ENCODE measurements at regions not wholly inside any gene's neighbourhood (a gene's known extent, or its start where the extent isn't known, plus 50 kb on each side); places are given as distances from the start of the nearest gene placed in this dataset.

GRCh38 chr5:143758750-143759149, 53.2 kb upstream of the HMHB1 start:
- no peaks in the 10 kb centered on the region for H3K9me3 ChIP-seq
- DNase-seq = no peak
- TF ChIP-seq POLR2AphosphoS5 (IDR thresholded peaks at IDR 0.05) (no peak), POLR2A (IDR thresholded peaks at IDR 0.05) (no peak)
- TF ChIP-seq, protein P1, sequence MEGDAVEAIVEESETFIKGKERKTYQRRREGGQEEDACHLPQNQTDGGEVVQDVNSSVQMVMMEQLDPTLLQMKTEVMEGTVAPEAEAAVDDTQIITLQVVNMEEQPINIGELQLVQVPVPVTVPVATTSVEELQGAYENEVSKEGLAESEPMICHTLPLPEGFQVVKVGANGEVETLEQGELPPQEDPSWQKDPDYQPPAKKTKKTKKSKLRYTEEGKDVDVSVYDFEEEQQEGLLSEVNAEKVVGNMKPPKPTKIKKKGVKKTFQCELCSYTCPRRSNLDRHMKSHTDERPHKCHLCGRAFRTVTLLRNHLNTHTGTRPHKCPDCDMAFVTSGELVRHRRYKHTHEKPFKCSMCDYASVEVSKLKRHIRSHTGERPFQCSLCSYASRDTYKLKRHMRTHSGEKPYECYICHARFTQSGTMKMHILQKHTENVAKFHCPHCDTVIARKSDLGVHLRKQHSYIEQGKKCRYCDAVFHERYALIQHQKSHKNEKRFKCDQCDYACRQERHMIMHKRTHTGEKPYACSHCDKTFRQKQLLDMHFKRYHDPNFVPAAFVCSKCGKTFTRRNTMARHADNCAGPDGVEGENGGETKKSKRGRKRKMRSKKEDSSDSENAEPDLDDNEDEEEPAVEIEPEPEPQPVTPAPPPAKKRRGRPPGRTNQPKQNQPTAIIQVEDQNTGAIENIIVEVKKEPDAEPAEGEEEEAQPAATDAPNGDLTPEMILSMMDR (IDR thresholded peaks at IDR 0.05 in 8 of 11, conservative IDR thresholded peaks at IDR 0.05 in 3 of 11) = no peak
- H3K36me3 ChIP-seq = no peaks in the 10 kb centered on the region
- intact Hi-C loops (cut with DNase I; ENCODE audit: low total_unique reads) = no loop called here
- H3K27me3 ChIP-seq (replicated peaks in 1 of 7) = no peaks in the 10 kb centered on the region
- H3K4me3 ChIP-seq = no peak overlapping the region
- no peak overlapping the region for H3K27ac ChIP-seq
- 43 to 73% (median 57%) methylated on average over 3 of the region's 3 CpGs for WGBS, 5 donors
- H3K4me1 ChIP-seq = no peaks in the 10 kb centered on the region

GRCh38 chr5:143758015-143758414, 53.9 kb upstream of the HMHB1 start:
- Histone ChIP-seq H3K27ac (no peak overlapping the region), H3K4me1 (no peaks in the 10 kb centered on the region), H3K4me3 (no peak overlapping the region), H3K9me3 (no peaks in the 10 kb centered on the region), H3K27me3 (replicated peaks in 1 of 7) (no peaks in the 10 kb centered on the region), H3K36me3 (no peaks in the 10 kb centered on the region)
- intact Hi-C loops (cut with DNase I; ENCODE audit: low total_unique reads) = no loop called here
- no peak for DNase-seq
- WGBS, 5 donors = 82 to 91% (median 91%) methylated on average over 2 of the region's 2 CpGs
- TF ChIP-seq POLR2AphosphoS5 (IDR thresholded peaks at IDR 0.05) = no peak

DNA sequence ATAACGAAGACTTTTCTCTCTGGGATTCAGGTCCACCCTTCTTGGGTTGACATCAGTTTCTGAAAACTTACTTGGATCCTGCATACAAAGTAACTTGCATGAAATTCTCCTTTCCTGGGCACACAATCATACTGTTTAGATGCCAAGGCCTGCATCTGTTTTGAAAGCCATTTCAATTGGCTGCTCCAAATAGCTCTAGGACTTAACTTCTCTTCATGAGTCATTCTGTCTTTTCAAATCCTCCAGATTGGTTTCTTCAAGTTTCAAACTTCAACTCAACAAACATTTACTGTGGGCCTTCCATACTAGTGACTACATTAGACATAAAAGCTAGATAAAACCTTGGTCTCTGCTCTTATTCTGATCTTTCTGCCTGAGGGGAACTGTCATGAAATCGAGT, 54.8 kb upstream of the HMHB1 start:
- intact Hi-C loops (cut with DNase I; ENCODE audit: low total_unique reads) = no loop called here
- Histone ChIP-seq H3K4me3 (no peak overlapping the region), H3K9me3 (no peaks in the 10 kb centered on the region), H3K27me3 (replicated peaks in 1 of 7) (no peaks in the 10 kb centered on the region), H3K36me3 (no peaks in the 10 kb centered on the region), H3K4me1 (no peaks in the 10 kb centered on the region), H3K27ac (no peak overlapping the region)
- DNase-seq = no peak
- TF ChIP-seq POLR2AphosphoS5 (IDR thresholded peaks at IDR 0.05) (no peak), POLR2A (IDR thresholded peaks at IDR 0.05) (no peak)
- TF ChIP-seq, protein P1 (IDR thresholded peaks at IDR 0.05 in 8 of 11, conservative IDR thresholded peaks at IDR 0.05 in 3 of 11) = no peak
- 86 to 94% (median 89%) methylated on average over 2 of the region's 2 CpGs for WGBS, 5 donors

DNA sequence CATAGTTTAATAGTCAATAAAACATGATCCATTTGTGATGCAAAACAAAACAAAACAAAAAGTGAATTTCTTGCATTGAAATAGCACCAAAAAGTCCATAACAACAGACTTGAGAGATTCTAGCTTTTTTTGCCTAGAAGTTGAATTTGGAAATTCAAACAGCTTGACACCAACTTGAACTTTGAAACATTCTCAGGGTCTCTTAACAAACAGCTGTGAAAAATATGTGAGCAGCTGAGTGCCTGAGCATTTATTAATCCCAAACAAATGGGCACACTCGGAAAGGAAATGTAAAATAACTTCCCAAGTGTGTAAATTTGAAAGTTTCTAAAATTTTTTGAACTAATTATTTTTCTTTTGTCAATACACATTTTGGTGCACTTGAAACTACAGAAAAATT, 56.0 kb upstream of the HMHB1 start:
- Histone ChIP-seq H3K27me3 (replicated peaks in 1 of 7) (no peaks in the 10 kb centered on the region), H3K36me3 (no peaks in the 10 kb centered on the region), H3K9me3 (no peaks in the 10 kb centered on the region), H3K4me3 (no peak overlapping the region), H3K27ac (no peak overlapping the region), H3K4me1 (no peaks in the 10 kb centered on the region)
- 72 to 97% (median 79%) methylated on average over 1 of the region's 1 CpG for WGBS, 5 donors
- intact Hi-C loops (cut with DNase I; ENCODE audit: low total_unique reads) = no loop called here
- TF ChIP-seq POLR2A (IDR thresholded peaks at IDR 0.05) = no peak
- TF ChIP-seq POLR2AphosphoS5 (IDR thresholded peaks at IDR 0.05) = no peak
- TF ChIP-seq, protein P1 (IDR thresholded peaks at IDR 0.05 in 8 of 11, conservative IDR thresholded peaks at IDR 0.05 in 3 of 11) = no peak
- no peak for DNase-seq

All from spleen (tissue), 11 donors.